ENCODE measurements at regions not wholly inside any gene's neighbourhood (a gene's known extent, or its start where the extent isn't known, plus 50 kb on each side); places are given as distances from the start of the nearest gene placed in this dataset.

DNA sequence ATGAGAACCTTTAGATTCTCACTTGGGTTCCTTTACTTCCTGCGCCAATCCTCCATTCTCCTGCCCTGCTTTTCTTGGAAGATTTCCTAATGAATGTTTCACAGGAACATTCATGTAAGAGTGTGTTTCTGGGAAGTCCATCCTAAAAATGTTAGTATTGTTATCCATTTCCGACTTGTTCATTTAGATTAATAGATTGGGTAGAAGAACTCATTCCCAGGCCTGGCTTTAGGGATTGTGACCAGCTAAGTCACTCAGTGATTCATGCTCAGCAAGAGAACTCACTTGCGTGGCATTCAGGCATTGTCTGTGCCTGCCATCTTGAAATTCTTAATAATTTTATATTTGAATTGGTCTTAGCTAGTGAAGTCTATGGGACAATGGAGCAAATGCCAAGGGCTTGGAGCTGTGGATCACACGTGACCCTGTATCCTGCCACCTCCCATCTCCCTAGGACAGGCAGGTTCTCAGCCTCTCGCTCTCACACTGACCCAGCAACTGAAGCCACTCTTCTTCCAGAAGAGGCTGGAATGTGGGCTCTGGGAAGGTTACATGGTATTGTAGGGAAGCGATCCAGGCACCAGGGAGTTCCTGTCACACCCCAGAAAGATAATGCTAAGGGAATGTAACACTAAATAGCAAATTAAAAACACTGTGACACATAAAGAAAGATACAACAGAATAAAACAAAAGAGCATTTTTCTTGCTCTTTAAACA is 562.1 kb downstream of the TMA16 start:
- H3K36me3 ChIP-seq (ENCODE audit: control insufficient read depth in 2 of 2, insufficient read depth in 1 of 2, low read length in 2 of 2) = no peaks in the 10 kb centered on the region
- ChIA-PET CTCF (no interaction called here), POLR2A (no interaction called here)
- H3K9me3 ChIP-seq (ENCODE audit: control insufficient read depth, insufficient read depth, low read depth, low read length) = no peaks in the 10 kb centered on the region
- no peaks in the 10 kb centered on the region for H3K4me1 ChIP-seq (ENCODE audit: control insufficient read depth, insufficient read depth, low read length)
- TF ChIP-seq ZNF501 (tag by site-specific recombination; IDR thresholded peaks at IDR 0.05) (no peak), ZNF624 (tag by site-specific recombination; IDR thresholded peaks at IDR 0.05) (no peak), WT1 (tag by site-specific recombination; IDR thresholded peaks at IDR 0.05) (no peak), ZNF221 (tag by site-specific recombination; IDR thresholded peaks at IDR 0.05; ENCODE audit: borderline replicate concordance) (no peak), ZNF677 (tag by site-specific recombination; IDR thresholded peaks at IDR 0.05) (no peak), HOXD13 (CRISPR knock-in tag; IDR thresholded peaks at IDR 0.05; ENCODE audit: borderline replicate concordance) (no peak), ZNF366 (tag by site-specific recombination; conservative IDR thresholded peaks at IDR 0.05) (no peak), ZNF335 (tag by site-specific recombination; conservative IDR thresholded peaks at IDR 0.05) (no peak)
- H3K4me3 ChIP-seq (ENCODE audit: low read depth, low read length) = no peak overlapping the region
- no peak overlapping the region for H3K27ac ChIP-seq (ENCODE audit: extremely low read depth, low read depth, low read length)

DNA sequence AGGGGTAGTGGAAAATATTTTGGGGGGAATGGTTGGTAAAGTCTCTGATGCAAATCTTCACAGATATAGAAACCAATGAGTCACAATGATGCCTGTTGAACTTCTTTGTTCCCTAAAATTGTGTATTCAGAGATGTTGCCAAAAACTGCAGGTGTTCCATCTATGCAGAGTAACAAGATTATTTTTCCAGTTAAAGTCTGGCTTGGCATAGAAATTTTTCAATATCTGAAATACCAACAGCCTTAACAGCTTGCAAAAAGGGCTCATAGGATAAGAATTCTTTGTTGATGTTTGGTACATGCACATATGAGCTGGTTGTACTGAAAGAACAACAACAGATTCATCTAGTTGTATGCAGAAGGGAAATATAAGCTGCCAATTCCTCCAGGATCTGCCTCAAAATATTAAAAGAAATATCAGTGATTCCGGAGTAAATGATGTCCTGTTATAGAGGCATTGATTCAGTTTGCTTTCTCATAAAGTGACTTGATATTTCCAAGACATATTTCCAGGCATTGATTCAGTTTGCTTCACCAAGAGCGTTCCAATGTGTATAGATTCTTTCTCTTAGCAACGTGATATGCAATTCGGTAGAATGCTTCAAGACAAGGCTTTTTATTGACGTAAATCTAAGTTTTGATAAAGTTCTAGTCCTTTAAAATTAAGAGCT is 564.4 kb downstream of the TMA16 start:
- TF ChIP-seq SCRT2 (tag by site-specific recombination; IDR thresholded peaks at IDR 0.05) (no peak), ZNF747 (tag by site-specific recombination; IDR thresholded peaks at IDR 0.05) (no peak), IKZF3 (tag by site-specific recombination; IDR thresholded peaks at IDR 0.05) (no peak), ZNF624 (tag by site-specific recombination; IDR thresholded peaks at IDR 0.05) (no peak), ZNF133 (tag by site-specific recombination; IDR thresholded peaks at IDR 0.05) (no peak), ZNF112 (tag by site-specific recombination; IDR thresholded peaks at IDR 0.05) (no peak), HOXC10 (CRISPR knock-in tag; IDR thresholded peaks at IDR 0.05) (no peak), ZNF521 (tag by site-specific recombination; IDR thresholded peaks at IDR 0.05) (no peak), SP2 (tag by site-specific recombination; IDR thresholded peaks at IDR 0.05) (no peak), ZNF274 (IDR thresholded peaks at IDR 0.05; ENCODE audit: low read length) (no peak), ZNF274 (tag by site-specific recombination; IDR thresholded peaks at IDR 0.05; ENCODE audit: borderline replicate concordance) (no peak)
- TF ChIP-seq, protein P1, sequence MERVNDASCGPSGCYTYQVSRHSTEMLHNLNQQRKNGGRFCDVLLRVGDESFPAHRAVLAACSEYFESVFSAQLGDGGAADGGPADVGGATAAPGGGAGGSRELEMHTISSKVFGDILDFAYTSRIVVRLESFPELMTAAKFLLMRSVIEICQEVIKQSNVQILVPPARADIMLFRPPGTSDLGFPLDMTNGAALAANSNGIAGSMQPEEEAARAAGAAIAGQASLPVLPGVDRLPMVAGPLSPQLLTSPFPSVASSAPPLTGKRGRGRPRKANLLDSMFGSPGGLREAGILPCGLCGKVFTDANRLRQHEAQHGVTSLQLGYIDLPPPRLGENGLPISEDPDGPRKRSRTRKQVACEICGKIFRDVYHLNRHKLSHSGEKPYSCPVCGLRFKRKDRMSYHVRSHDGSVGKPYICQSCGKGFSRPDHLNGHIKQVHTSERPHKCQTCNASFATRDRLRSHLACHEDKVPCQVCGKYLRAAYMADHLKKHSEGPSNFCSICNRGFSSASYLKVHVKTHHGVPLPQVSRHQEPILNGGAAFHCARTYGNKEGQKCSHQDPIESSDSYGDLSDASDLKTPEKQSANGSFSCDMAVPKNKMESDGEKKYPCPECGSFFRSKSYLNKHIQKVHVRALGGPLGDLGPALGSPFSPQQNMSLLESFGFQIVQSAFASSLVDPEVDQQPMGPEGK (tag by site-specific recombination; IDR thresholded peaks at IDR 0.05) = no peak
- Histone ChIP-seq H3K36me3 (ENCODE audit: control insufficient read depth in 2 of 2, insufficient read depth in 1 of 2, low read length in 2 of 2) (no peaks in the 10 kb centered on the region), H3K4me1 (ENCODE audit: control insufficient read depth, insufficient read depth, low read length) (no peaks in the 10 kb centered on the region), H3K27ac (ENCODE audit: extremely low read depth, low read depth, low read length) (no peak overlapping the region), H3K4me3 (ENCODE audit: low read depth, low read length) (no peak overlapping the region), H3K9me3 (ENCODE audit: control insufficient read depth, insufficient read depth, low read depth, low read length) (no peaks in the 10 kb centered on the region)
- CTCF ChIA-PET = no interaction called here
- POLR2A ChIA-PET = no interaction called here

DNA sequence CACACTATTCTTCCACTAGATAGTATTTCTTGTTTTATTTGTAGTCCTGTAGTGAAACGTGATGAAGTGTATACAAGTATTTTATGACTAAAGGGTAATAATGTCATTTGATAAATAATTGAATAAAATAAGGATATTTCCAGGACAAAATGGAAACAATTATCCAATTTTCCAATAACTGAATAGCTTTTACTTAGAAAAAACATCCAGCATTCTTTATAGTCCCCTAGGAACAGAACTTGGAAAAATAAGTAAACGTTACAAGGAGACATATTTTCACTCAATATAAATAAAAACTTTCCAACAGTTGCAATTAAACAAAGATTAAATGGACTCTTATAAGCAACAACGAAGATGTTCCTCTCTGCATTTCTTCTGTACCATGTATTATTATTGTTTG is 566.0 kb downstream of the TMA16 start:
- Histone ChIP-seq H3K4me3 (ENCODE audit: low read depth, low read length) (no peak overlapping the region), H3K9me3 (ENCODE audit: control insufficient read depth, insufficient read depth, low read depth, low read length) (no peaks in the 10 kb centered on the region), H3K27ac (ENCODE audit: extremely low read depth, low read depth, low read length) (no peak overlapping the region), H3K36me3 (ENCODE audit: control insufficient read depth in 2 of 2, insufficient read depth in 1 of 2, low read length in 2 of 2) (no peaks in the 10 kb centered on the region), H3K4me1 (ENCODE audit: control insufficient read depth, insufficient read depth, low read length) (no peaks in the 10 kb centered on the region)
- TF ChIP-seq, protein P2, sequence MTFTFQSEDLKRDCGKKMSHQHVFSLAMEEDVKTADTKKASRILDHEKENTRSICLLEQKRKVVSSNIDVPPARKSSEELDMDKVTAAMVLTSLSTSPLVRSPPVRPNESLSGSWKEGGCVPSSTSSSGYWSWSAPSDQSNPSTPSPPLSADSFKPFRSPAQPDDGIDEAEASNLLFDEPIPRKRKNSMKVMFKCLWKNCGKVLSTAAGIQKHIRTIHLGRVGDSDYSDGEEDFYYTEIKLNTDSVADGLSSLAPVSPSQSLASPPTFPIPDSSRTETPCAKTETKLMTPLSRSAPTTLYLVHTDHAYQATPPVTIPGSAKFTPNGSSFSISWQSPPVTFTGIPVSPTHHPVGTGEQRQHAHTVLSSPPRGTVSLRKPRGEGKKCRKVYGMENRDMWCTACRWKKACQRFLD (tag by site-specific recombination; IDR thresholded peaks at IDR 0.05) = no peak
- TF ChIP-seq ZNF354C (tag by site-specific recombination; IDR thresholded peaks at IDR 0.05; ENCODE audit: borderline replicate concordance, low read depth) (no peak), OVOL3 (tag by site-specific recombination; IDR thresholded peaks at IDR 0.05) (no peak)
- TF ChIP-seq, protein P3, sequence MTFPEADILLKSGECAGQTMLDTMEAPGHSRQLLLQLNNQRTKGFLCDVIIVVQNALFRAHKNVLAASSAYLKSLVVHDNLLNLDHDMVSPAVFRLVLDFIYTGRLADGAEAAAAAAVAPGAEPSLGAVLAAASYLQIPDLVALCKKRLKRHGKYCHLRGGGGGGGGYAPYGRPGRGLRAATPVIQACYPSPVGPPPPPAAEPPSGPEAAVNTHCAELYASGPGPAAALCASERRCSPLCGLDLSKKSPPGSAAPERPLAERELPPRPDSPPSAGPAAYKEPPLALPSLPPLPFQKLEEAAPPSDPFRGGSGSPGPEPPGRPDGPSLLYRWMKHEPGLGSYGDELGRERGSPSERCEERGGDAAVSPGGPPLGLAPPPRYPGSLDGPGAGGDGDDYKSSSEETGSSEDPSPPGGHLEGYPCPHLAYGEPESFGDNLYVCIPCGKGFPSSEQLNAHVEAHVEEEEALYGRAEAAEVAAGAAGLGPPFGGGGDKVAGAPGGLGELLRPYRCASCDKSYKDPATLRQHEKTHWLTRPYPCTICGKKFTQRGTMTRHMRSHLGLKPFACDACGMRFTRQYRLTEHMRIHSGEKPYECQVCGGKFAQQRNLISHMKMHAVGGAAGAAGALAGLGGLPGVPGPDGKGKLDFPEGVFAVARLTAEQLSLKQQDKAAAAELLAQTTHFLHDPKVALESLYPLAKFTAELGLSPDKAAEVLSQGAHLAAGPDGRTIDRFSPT (tag by site-specific recombination; IDR thresholded peaks at IDR 0.05) = no peak
- CTCF ChIA-PET = no interaction called here
- POLR2A ChIA-PET = no interaction called here
